GM19238 (cell line): ENCODE measurements at regions not wholly inside any gene's neighbourhood (a gene's known extent, or its start where the extent isn't known, plus 50 kb on each side); places are given as distances from the start of the nearest gene placed in this dataset.

ENCODE experiments used
- DNase-seq: peaks from one replicate; pipeline ENCODE4 v3.0.0; 2011; ENCODE audit warnings: low spot score; ENCODE audit not compliant: insufficient read length

DNA sequence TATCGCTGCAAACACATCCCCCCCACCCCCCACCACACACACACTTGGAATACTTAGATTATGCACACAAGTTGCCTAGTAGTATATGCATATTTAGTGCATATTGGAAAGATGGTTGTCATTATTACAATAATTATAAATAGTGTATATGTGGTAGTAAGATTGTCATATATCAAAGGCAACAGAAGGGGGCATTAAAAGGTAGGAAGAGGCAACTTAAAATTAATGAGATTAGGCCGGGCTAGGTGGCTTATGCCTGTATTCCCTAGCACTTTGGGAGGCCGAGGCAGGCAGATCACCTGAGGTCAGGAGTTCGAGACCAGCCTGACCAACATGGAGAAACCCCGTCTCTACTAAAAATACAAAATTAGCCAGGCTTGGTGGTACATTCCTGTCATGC lies 52.1 kb downstream of the GSC start:
- no peak for DNase-seq

DNA sequence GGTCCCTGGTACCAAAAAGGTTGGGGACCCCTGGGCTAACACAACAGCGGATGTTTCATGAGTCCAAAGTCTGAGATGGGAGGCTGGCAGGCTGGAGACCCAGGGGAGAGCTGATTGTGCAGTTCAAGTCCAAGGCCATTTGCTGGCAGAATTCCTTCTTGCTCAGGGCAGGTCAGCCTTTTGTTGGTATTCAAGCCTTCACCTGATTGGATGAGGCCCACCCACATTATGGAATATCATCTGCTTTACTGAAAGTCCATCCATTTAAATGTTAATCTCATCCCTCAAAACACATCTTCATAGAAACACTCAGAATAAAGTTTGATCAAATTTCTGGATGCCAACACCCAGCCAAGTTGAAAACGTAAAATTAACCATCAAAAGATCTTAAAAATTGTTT lies 52.9 kb downstream of the GSC start:
- DNase-seq: no peak

DNA sequence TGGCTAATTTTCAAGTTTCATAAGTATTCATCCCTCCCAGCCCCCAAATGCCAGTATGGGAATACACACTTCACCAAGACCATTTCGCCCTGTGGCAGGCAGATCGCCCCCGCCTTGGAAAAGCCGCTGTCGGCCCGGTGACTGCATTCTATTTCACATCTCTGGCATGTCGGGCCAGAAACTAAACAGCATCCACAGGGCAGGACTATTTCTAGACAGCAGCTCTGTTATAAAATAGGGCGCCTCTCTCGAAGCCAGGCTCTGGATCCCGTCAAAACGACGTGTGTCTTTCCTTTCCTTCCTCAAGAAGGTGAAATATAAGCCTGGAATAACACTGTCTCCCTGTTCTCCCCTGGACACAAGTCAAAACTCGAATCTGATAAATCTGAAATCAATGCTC lies 56.8 kb downstream of the GSC start:
- DNase-seq: no peak

- DNase-seq: no peak
Observed at GRCh38 chr14:94710731-94711130, 59.2 kb downstream of the GSC start.

DNA sequence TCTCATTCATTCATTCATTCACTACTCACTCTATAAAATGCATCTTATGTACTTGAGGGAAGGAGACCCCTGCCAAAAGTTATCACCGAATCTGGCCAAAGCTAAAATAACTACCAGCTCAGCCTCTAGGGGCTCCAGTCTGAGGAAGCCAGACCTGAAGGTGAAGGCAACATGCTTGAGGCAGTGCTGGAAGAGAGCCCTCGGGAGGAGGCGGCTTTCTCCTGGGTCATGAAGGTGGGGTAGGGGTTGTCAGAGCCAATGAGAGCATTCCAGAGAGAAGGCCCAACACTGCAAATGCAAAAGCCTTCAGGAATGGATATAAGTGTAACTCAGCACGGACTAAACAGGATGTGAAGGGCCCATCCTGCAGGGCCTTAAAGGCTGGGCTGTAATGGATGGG lies 62.4 kb downstream of the GSC start:
- no peak for DNase-seq

- DNase-seq: no peak
Observed at GRCh38 chr14:94706133-94706532, 63.8 kb downstream of the GSC start.

GRCh38 chr14:94702629-94703028 lies 67.3 kb downstream of the GSC start:
- DNase-seq: no peak

DNA sequence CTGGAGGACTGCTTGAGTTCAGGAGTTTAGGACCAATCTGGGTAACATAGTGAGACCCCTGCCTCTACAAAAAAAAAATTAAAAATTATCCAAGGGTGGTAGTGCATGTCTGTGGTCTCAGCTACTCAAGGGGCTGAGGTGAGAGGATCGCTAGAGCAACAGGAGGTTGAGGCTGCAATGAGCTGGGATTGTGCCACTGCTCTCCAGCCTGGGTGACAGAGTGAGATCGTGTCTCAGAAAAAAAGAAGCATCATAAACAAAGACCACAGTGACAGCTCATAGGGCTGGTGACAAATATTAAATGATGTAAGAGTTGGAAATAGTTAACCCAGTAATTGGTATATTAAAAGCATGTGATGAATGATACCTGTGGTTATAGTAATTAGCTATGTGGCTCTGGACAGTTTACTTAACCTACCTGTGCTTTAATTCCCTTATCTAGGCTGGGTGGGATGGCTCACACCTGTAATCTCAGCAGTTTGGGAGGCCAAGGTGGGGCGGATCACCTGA lies 68.0 kb downstream of the GSC start:
- no peak for DNase-seq

DNA sequence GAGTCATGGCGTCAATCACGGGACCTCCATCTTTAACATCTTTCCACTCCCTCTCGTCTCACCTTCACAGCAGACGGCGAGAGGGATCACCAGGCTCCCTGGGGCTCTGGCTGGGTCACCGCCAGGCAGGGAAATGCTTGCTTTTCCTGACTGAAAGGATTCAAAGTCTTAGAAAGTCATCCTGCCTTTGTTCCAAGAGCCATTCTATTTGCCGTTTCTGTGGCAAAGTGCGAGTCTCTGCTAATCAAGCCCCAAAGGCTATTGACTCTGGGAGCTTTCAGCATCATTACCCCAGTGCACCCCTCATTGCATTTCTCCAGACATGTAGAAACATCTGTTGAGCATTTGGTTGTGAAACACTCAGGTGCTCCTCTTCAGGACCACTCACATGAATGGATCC lies 69.6 kb downstream of the GSC start:
- no peak for DNase-seq

DNA sequence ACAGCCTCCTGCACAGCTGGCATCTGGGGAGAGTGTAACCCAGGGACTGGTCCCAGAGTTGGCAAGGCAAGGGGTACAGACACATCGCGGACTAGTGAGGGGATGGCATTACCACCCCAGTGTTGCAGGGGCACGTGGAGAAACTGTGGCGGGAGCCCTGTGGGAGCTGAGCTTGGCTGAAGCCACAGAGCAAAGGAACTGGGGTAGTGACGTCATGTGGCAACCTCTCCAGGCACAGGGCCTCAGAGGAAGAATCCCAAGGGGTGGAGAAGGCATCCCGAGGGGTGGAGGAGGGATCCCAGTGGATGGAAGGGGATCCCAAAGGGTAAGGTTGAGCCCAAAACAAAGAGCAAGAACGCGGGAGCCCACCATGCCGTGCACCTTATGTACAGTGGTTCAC lies 70.1 kb downstream of the GSC start:
- DNase-seq: no peak

DNA sequence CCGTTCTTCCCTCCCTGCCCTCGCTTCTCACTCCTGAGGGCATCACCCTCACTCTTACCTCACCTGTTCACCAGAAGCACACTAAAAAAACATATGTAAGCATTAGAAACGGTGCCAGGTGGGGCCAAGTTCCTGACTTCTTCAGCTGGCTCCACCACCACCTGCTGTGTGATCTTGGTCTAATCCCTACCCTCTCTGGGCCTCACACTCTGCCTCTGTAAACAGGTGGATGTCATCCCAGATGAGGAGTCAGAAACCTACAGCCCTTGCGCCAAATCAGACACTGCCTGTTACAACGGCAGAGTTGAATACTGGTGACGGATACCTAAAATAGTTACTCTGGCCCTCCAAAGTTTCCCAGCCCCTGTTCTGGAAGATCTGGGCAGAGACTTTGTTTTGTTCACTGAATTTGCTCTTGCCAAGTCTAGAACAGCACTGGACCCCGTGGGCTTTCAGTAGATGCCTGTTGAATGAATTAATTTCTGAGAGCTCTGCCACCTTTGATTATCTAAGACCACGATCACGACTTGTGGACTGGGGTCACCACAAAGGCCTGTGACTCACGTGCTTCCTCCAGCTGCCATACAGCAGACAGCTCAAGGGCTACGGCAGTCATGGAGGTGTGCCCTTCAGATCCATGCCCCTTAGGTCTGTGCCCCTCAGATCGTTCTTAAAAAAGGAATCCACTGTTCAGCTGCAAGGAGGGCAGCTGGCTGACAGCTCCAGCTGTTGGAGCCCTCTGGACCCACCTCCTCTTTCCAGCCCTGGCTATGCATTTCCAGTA lies 71.9 kb downstream of the GSC start:
- DNase-seq: no peak

DNA sequence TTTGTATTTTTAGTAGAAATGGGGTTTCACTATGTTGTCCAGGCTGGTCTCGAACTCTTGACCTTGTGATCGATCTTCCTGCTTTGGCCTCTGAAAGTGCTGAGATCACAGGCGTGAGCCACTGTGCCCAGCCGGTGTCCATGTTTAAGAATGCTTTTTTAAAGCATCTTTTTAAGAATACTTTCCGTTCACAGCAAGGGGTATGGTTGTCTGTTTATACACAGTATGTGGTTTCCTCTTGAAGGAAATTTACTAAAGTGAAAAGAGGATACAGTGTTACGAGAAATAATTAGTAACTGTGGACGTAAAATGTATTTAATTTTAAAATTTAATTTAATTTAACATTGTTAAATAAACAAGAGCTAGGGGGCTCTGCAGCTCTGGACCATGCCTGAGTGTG lies 73.4 kb downstream of the GSC start:
- no peak for DNase-seq

DNA sequence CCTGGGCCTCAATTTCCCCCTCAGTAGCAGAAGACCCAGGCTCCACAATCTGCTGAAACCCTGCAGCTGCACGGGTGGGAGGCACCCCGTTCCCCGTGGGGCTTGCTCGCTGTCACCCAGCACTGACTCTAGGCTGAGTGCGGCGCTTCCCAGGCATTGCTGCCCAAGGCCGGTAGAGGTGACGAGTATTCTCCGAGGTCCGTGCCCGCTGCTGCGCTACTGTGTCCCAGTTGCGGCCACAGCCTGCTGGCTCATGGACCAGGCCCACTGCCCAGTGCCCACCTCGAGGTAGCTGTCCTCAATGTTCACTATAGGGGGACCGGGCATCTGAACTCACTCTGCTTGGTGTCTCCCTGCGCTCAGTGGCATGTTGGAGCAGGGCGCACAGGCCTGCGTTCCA lies 74.7 kb downstream of the GSC start:
- DNase-seq: no peak

GRCh38 chr14:94691660-94692034 lies 78.3 kb downstream of the GSC start:
- DNase-seq: no peak

- DNase-seq: no peak
Observed at GRCh38 chr14:94690896-94691659, 78.8 kb downstream of the GSC start.

DNA sequence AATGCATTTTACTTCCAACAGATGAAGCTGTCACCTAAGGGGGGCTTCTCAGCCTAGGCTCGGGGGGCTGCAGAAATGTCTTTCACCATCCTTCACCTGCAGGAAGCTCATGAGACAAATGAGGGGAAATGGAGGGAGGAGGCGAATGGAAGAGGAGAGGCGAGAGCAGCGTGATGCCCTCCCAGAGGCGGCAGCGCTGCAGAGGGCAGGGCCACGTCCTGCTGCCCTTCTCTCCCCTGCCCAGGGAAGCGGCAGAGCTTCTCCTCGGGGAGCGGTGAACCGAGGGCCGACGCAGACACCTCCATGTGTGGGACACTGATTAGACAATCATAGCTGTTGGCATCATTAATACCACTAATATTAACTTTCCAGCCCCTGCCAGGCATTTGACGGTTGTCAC lies 78.3 kb downstream of the SERPINA3 start:
- no peak for DNase-seq

- DNase-seq: no peak
Observed at GRCh38 chr14:94689985-94690400, 77.8 kb downstream of the SERPINA3 start.

DNA sequence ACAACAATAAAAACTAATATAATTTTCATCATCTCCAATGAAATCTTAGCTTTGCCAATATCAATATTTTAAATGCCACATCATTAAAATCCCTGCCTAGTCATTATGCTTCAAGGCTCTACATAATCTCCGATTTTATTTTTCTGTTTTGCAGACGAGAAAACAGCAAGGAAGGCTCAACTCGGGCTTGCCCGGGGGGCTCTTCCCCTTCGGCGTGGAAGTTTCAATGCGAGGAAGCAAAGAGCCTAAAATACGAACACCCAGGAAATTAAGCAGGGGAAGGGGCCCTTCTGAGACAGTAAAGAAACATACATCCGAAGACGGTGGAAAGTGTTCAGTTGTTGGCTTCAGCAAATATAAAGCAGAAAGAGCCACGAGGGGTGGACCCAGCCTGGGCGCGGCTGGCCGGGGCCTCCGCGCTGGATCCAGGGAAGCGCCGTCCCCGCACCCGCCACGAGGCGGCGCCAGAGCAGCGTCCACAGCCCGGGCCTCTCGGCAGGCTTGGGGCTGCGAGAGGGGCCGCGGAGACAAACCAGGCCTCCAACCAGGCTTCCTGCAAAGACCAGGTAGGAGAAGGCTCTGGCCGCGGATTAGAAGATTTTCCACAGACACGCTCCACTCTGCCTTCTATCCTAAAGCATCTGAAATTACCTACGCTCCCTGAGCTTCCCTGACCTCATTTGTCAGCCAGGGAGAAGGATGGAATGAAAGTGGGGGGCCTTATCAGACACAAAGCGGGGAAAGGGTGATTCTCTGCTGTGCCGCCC lies 77.2 kb downstream of the SERPINA3 start:
- peak; percentile 65 for DNase-seq

- DNase-seq: no peak
Observed at GRCh38 chr14:94686511-94687160, 74.4 kb downstream of the SERPINA3 start.

DNA sequence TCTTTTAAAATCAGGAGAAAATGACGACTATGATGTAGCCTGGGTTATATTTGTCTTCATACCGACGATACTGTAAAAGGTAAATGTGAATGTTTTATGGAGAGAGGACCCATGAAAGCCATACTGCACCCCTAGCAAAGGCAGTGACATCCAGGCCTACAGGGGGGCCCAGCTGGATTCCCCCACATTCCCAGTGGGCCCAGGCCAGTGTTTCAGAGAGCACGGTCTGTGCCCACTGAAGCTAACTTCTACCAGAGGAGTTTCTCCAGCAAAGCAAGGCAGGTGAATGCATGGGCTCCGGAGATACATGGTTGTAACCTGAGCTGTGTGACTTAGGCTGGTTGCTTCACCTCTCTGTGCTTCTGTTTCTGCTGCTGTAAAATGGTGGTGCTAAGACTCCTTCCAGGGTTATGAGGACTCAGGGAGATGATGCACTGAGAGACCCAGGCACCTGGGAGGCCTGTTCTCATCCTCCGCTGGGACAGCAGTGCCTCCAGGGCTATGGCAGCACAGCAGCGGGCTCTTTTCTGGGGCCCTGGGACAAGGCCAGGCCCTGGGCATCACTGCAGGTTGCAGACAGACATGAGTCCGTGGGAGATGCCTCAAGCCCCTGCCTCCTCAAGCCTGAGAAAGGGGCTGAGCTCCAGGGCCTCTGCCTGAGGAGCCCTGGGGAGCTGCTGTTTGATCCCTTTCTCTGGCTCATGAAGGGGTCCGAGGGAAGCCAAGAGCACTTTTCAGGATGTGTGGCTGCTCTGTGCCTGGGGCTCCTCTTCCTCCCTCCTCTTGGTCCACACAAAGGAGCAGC lies 73.7 kb downstream of the SERPINA3 start:
- no peak for DNase-seq

DNA sequence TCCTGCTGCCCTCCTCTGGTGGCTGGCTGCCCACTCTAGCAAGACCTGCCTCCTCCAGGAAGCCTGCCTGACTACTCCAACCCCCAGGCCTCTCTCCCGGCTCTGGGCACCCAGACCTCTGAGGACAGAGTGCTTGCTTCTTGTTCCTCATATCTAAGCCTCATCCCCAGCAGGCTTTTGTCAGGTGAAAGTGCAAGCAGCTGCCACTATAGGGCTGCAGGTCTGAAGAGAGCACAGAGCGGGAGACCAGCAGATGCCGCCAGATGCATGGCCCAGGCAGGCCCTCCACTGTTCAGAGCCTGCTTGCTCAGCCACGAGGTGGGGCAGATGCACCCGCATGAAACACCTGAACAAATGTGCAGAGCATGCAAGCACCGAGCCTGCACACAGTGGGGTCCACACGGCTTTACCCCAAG lies 73.0 kb downstream of the SERPINA3 start:
- DNase-seq: no peak
